ENCODE measurements at regions not wholly inside any gene's neighbourhood (a gene's known extent, or its start where the extent isn't known, plus 50 kb on each side); places are given as distances from the start of the nearest gene placed in this dataset.
"Not testable (repeated sequence)": the region's sequence is repeated elsewhere in the genome, so short reads cannot be mapped to it uniquely, and the experiment has no call there.

DNA sequence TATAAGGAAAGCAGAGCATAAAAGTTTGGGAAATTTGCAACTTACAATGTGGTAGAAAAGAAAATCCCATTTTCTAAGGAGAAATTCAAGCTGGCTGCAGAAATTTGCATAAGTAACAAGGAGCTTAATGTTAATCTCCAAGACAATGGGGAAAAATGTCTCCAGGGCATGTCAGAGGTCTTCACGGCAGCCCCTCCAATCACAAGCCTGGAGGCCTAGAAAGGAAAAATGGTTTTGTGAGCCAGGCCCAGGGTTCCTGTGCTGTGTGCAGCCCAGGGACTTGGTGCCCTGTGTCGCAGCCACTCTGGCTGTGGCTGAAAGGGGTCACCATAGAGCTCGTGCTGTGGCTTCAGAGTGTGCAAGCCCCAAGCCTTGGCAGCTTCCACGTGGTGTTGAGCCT, 403.3 kb upstream of the NOX3 start:
- TF ChIP-seq, protein P1, sequence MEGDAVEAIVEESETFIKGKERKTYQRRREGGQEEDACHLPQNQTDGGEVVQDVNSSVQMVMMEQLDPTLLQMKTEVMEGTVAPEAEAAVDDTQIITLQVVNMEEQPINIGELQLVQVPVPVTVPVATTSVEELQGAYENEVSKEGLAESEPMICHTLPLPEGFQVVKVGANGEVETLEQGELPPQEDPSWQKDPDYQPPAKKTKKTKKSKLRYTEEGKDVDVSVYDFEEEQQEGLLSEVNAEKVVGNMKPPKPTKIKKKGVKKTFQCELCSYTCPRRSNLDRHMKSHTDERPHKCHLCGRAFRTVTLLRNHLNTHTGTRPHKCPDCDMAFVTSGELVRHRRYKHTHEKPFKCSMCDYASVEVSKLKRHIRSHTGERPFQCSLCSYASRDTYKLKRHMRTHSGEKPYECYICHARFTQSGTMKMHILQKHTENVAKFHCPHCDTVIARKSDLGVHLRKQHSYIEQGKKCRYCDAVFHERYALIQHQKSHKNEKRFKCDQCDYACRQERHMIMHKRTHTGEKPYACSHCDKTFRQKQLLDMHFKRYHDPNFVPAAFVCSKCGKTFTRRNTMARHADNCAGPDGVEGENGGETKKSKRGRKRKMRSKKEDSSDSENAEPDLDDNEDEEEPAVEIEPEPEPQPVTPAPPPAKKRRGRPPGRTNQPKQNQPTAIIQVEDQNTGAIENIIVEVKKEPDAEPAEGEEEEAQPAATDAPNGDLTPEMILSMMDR (IDR thresholded peaks at IDR 0.05; ENCODE audit: poor library complexity, severe bottlenecking) = not testable (repeated sequence)
- not testable (repeated sequence) for TF ChIP-seq POLR2AphosphoS5 (IDR thresholded peaks at IDR 0.05)

Data from neural cell (in vitro differentiated cells).